ENCODE measurements at regions not wholly inside any gene's neighbourhood (a gene's known extent, or its start where the extent isn't known, plus 50 kb on each side); places are given as distances from the start of the nearest gene placed in this dataset.

DNA sequence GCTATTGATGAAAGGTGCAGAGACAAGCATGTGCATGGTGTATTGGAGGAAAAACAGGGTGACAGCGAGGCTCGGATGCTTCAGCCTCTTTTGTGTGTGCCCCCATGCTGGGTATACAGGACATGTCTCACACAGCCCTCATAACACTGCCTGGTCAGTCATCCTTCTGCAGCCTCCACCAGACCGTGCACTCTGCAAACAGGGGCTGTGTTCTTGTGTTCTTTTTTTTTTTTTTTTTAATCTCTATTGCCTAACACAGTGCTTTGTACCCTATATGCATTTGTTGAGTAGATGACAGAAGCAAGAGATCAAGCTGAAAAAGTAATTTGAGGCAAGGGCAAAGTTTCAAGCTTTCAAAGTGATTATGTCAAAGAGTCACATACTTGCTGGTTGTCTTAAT is 367.2 kb upstream of the SLITRK1 start:
- Histone ChIP-seq H3K79me2 (ENCODE audit: control insufficient read depth, insufficient read depth, low read length) (no peaks in the 10 kb centered on the region), H3K27me3 (ENCODE audit: control insufficient read depth, insufficient read depth, low read length) (no peaks in the 10 kb centered on the region), H2AFZ (ENCODE audit: low read length) (no peak overlapping the region), H3K4me1 (ENCODE audit: control insufficient read depth, extremely low read depth, insufficient read depth, low read length) (no peaks in the 10 kb centered on the region), H3K4me3 (replicated peaks in 1 of 4; ENCODE audit: control extremely low read depth in 1 of 4, insufficient read depth in 1 of 4, low read depth in 3 of 4, low read length in 4 of 4) (no peak overlapping the region), H3K9me3 (ENCODE audit: control insufficient read depth, insufficient read depth, low read depth, low read length) (no peaks in the 10 kb centered on the region), H3K9ac (ENCODE audit: insufficient read depth, low read length) (no peak overlapping the region), H3K36me3 (ENCODE audit: control insufficient read depth, insufficient read depth, low read length) (no peaks in the 10 kb centered on the region), H3K27ac (ENCODE audit: insufficient read depth, low read length) (no peak overlapping the region), H3K4me2 (ENCODE audit: extremely low read depth, insufficient read depth, low read length) (no peak overlapping the region), H4K20me1 (ENCODE audit: control insufficient read depth, extremely low read depth, insufficient read depth, low read length) (no peaks in the 10 kb centered on the region)
- no peak for DNase-seq (ENCODE audit: low read depth in 2 of 2)
- TF ChIP-seq, protein P1, sequence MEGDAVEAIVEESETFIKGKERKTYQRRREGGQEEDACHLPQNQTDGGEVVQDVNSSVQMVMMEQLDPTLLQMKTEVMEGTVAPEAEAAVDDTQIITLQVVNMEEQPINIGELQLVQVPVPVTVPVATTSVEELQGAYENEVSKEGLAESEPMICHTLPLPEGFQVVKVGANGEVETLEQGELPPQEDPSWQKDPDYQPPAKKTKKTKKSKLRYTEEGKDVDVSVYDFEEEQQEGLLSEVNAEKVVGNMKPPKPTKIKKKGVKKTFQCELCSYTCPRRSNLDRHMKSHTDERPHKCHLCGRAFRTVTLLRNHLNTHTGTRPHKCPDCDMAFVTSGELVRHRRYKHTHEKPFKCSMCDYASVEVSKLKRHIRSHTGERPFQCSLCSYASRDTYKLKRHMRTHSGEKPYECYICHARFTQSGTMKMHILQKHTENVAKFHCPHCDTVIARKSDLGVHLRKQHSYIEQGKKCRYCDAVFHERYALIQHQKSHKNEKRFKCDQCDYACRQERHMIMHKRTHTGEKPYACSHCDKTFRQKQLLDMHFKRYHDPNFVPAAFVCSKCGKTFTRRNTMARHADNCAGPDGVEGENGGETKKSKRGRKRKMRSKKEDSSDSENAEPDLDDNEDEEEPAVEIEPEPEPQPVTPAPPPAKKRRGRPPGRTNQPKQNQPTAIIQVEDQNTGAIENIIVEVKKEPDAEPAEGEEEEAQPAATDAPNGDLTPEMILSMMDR (conservative IDR thresholded peaks at IDR 0.05 in 1 of 2, IDR thresholded peaks at IDR 0.05 in 1 of 2; ENCODE audit: low read depth in 1 of 2, low read length in 2 of 2): no peak
- no peak for TF ChIP-seq EZH2 (IDR thresholded peaks at IDR 0.05; ENCODE audit: low read length, missing control alignments)

DNA sequence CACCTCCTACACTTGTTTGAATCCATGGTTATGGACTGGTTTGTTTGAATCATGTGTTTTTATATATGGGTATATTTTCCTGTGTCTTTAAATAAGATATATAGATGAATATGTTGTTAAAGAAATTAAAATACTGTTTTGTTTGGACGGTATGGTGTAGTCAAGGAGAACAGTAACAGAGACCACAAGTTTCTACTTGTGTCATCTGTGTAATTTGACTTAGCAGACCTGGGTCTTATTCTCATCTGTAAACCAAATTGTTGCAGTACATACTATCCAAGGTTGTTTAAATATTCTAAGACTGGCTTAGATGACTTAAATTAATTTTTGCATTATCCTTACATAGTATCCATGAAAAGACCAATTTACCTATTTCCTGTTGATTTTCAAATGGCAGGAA is 361.1 kb upstream of the SLITRK1 start:
- H3K9me3 ChIP-seq (ENCODE audit: control insufficient read depth, insufficient read depth, low read depth, low read length): no peaks in the 10 kb centered on the region
- H3K79me2 ChIP-seq (ENCODE audit: control insufficient read depth, insufficient read depth, low read length): no peaks in the 10 kb centered on the region
- H4K20me1 ChIP-seq (ENCODE audit: control insufficient read depth, extremely low read depth, insufficient read depth, low read length): no peaks in the 10 kb centered on the region
- no peaks in the 10 kb centered on the region for H3K36me3 ChIP-seq (ENCODE audit: control insufficient read depth, insufficient read depth, low read length)
- no peaks in the 10 kb centered on the region for H3K27me3 ChIP-seq (ENCODE audit: control insufficient read depth, insufficient read depth, low read length)
- H3K4me1 ChIP-seq (ENCODE audit: control insufficient read depth, extremely low read depth, insufficient read depth, low read length): no peaks in the 10 kb centered on the region
- H2AFZ ChIP-seq (ENCODE audit: low read length): no peak overlapping the region
- no peak overlapping the region for H3K4me2 ChIP-seq (ENCODE audit: extremely low read depth, insufficient read depth, low read length)
- H3K27ac ChIP-seq (ENCODE audit: insufficient read depth, low read length): no peak overlapping the region
- no peak for DNase-seq (ENCODE audit: low read depth in 2 of 2)
- H3K4me3 ChIP-seq (replicated peaks in 1 of 4; ENCODE audit: control extremely low read depth in 1 of 4, insufficient read depth in 1 of 4, low read depth in 3 of 4, low read length in 4 of 4): no peak overlapping the region
- no peak overlapping the region for H3K9ac ChIP-seq (ENCODE audit: insufficient read depth, low read length)
- TF ChIP-seq, protein P1 (conservative IDR thresholded peaks at IDR 0.05 in 1 of 2, IDR thresholded peaks at IDR 0.05 in 1 of 2; ENCODE audit: low read depth in 1 of 2, low read length in 2 of 2): no peak
- no peak for TF ChIP-seq EZH2 (IDR thresholded peaks at IDR 0.05; ENCODE audit: low read length, missing control alignments)

DNA sequence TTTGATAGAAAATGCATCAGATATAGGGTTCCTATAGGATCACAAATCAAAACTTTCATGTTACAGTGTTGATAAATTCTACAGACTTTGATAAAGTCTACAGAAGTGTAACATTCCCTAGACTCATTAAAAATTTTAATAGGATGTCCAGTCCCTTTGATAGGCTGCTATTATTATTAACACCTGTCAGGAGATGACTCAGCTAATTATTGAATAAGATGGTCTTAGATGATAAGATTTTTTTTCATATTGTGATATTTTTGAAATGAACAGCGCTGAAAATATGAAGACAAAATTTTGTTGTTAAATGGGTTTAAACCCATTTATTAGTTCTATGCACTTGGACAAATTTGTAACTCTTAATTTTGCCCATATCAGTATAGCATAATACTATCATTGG is 356.8 kb upstream of the SLITRK1 start:
- DNase-seq (ENCODE audit: low read depth in 2 of 2): no peak
- Histone ChIP-seq H3K36me3 (ENCODE audit: control insufficient read depth, insufficient read depth, low read length) (no peaks in the 10 kb centered on the region), H3K27ac (ENCODE audit: insufficient read depth, low read length) (no peak overlapping the region), H4K20me1 (ENCODE audit: control insufficient read depth, extremely low read depth, insufficient read depth, low read length) (no peaks in the 10 kb centered on the region), H3K4me2 (ENCODE audit: extremely low read depth, insufficient read depth, low read length) (no peak overlapping the region), H3K4me3 (replicated peaks in 1 of 4; ENCODE audit: control extremely low read depth in 1 of 4, insufficient read depth in 1 of 4, low read depth in 3 of 4, low read length in 4 of 4) (no peak overlapping the region), H3K79me2 (ENCODE audit: control insufficient read depth, insufficient read depth, low read length) (no peaks in the 10 kb centered on the region), H3K4me1 (ENCODE audit: control insufficient read depth, extremely low read depth, insufficient read depth, low read length) (no peaks in the 10 kb centered on the region), H3K9ac (ENCODE audit: insufficient read depth, low read length) (no peak overlapping the region), H3K9me3 (ENCODE audit: control insufficient read depth, insufficient read depth, low read depth, low read length) (no peaks in the 10 kb centered on the region), H2AFZ (ENCODE audit: low read length) (no peak overlapping the region), H3K27me3 (ENCODE audit: control insufficient read depth, insufficient read depth, low read length) (no peaks in the 10 kb centered on the region)
- TF ChIP-seq EZH2 (IDR thresholded peaks at IDR 0.05; ENCODE audit: low read length, missing control alignments): no peak
- TF ChIP-seq, protein P1 (conservative IDR thresholded peaks at IDR 0.05 in 1 of 2, IDR thresholded peaks at IDR 0.05 in 1 of 2; ENCODE audit: low read depth in 1 of 2, low read length in 2 of 2): no peak
